Rectal smooth muscle tissue (tissue), 1 donor: ENCODE measurements at regions not wholly inside any gene's neighbourhood (a gene's known extent, or its start where the extent isn't known, plus 50 kb on each side); places are given as distances from the start of the nearest gene placed in this dataset.

ENCODE experiments used
- H3K27ac ChIP-seq: one replicate; pipeline ENCODE4 v1.7.0; 2013; ENCODE audit warnings: low read depth, low read length, inconsistent platforms
- H3K27me3 ChIP-seq: one replicate; pipeline ENCODE4 v1.7.0; 2013; ENCODE audit warnings: low read length; ENCODE audit not compliant: control insufficient read depth, insufficient read depth
- H3K36me3 ChIP-seq: one replicate; pipeline ENCODE4 v1.7.0; 2013; ENCODE audit warnings: low read length; ENCODE audit not compliant: control insufficient read depth, insufficient read depth
- H3K4me1 ChIP-seq: one replicate; pipeline ENCODE4 v1.7.0; 2013; ENCODE audit warnings: low read length; ENCODE audit not compliant: control insufficient read depth, insufficient read depth
- H3K4me3 ChIP-seq: one replicate; pipeline ENCODE4 v1.7.0; 2013; ENCODE audit warnings: low read length
- H3K9ac ChIP-seq: one replicate; pipeline ENCODE4 v1.7.0; 2013; ENCODE audit warnings: low read length

- no peak overlapping the region for H3K4me3 ChIP-seq
- no peaks in the 10 kb centered on the region for H3K36me3 ChIP-seq
- no peaks in the 10 kb centered on the region for H3K4me1 ChIP-seq
- no peak overlapping the region for H3K27ac ChIP-seq
- peaks cover 3% of the 10 kb centered on the region for H3K27me3 ChIP-seq
- no peak overlapping the region for H3K9ac ChIP-seq
These were observed 298.1 kb upstream of the FOXQ1 start for GRCh38 chr6:1013656-1014430.

- Histone ChIP-seq H3K27me3 (peaks cover 3% of the 10 kb centered on the region), H3K4me1 (no peaks in the 10 kb centered on the region), H3K4me3 (no peak overlapping the region), H3K27ac (no peak overlapping the region), H3K9ac (no peak overlapping the region), H3K36me3 (no peaks in the 10 kb centered on the region)
These were observed 302.8 kb upstream of the FOXQ1 start for GRCh38 chr6:1009103-1009502.

GRCh38 chr6:1007159-1007558 is 304.7 kb upstream of the FOXQ1 start:
- no peak overlapping the region for H3K4me3 ChIP-seq
- no peaks in the 10 kb centered on the region for H3K4me1 ChIP-seq
- H3K9ac ChIP-seq, result no peak overlapping the region
- no peaks in the 10 kb centered on the region for H3K36me3 ChIP-seq
- H3K27me3 ChIP-seq, result peaks cover 3% of the 10 kb centered on the region
- H3K27ac ChIP-seq, result no peak overlapping the region

- Histone ChIP-seq H3K27ac (no peak overlapping the region), H3K27me3 (no peaks in the 10 kb centered on the region), H3K36me3 (no peaks in the 10 kb centered on the region), H3K4me3 (no peak overlapping the region), H3K4me1 (no peaks in the 10 kb centered on the region), H3K9ac (no peak overlapping the region)
These were observed 306.8 kb upstream of the FOXQ1 start for GRCh38 chr6:1004885-1005630.

- H3K27ac ChIP-seq, result no peak overlapping the region
These were observed 308.3 kb upstream of the FOXQ1 start for GRCh38 chr6:1003394-1004160.

GRCh38 chr6:1002989-1003388 is 308.9 kb upstream of the FOXQ1 start:
- no peak overlapping the region for H3K4me3 ChIP-seq
- no peaks in the 10 kb centered on the region for H3K27me3 ChIP-seq
- no peaks in the 10 kb centered on the region for H3K36me3 ChIP-seq
- no peaks in the 10 kb centered on the region for H3K4me1 ChIP-seq
- no peak overlapping the region for H3K9ac ChIP-seq
- no peak overlapping the region for H3K27ac ChIP-seq

More at GRCh38 chr6:1003394-1004160, 308.3 kb upstream of the FOXQ1 start:
- Histone ChIP-seq H3K36me3 (no peaks in the 10 kb centered on the region), H3K9ac (no peak overlapping the region), H3K4me1 (no peaks in the 10 kb centered on the region), H3K27me3 (no peaks in the 10 kb centered on the region), H3K4me3 (no peak overlapping the region)

- H3K36me3 ChIP-seq, result no peaks in the 10 kb centered on the region
- no peaks in the 10 kb centered on the region for H3K4me1 ChIP-seq
- no peak overlapping the region for H3K4me3 ChIP-seq
- no peak overlapping the region for H3K9ac ChIP-seq
- H3K27me3 ChIP-seq, result no peaks in the 10 kb centered on the region
- H3K27ac ChIP-seq, result no peak overlapping the region
These were observed 308.9 kb upstream of the EXOC2 start for GRCh38 chr6:1001655-1002349.

GRCh38 chr6:999552-999951 is 306.6 kb upstream of the EXOC2 start:
- Histone ChIP-seq H3K27ac (no peak overlapping the region), H3K4me3 (no peak overlapping the region), H3K9ac (no peak overlapping the region), H3K27me3 (no peaks in the 10 kb centered on the region), H3K4me1 (no peaks in the 10 kb centered on the region), H3K36me3 (no peaks in the 10 kb centered on the region)

- H3K27me3 ChIP-seq, result no peaks in the 10 kb centered on the region
- no peaks in the 10 kb centered on the region for H3K36me3 ChIP-seq
- H3K27ac ChIP-seq, result no peak overlapping the region
These were observed 305.6 kb upstream of the EXOC2 start for GRCh38 chr6:998551-998950.

GRCh38 chr6:996271-996852 is 303.4 kb upstream of the EXOC2 start:
- no peak overlapping the region for H3K4me3 ChIP-seq
- H3K36me3 ChIP-seq, result no peaks in the 10 kb centered on the region
- H3K9ac ChIP-seq, result no peak overlapping the region
- no peak overlapping the region for H3K27ac ChIP-seq
- no peaks in the 10 kb centered on the region for H3K27me3 ChIP-seq
- H3K4me1 ChIP-seq, result no peaks in the 10 kb centered on the region

More at GRCh38 chr6:998551-998950, 305.6 kb upstream of the EXOC2 start:
- Histone ChIP-seq H3K9ac (no peak overlapping the region), H3K4me1 (no peaks in the 10 kb centered on the region), H3K4me3 (no peak overlapping the region)

GRCh38 chr6:991192-991591 is 298.3 kb upstream of the EXOC2 start:
- H3K4me1 ChIP-seq, result no peaks in the 10 kb centered on the region
- H3K4me3 ChIP-seq, result no peak overlapping the region
- no peaks in the 10 kb centered on the region for H3K36me3 ChIP-seq
- no peaks in the 10 kb centered on the region for H3K27me3 ChIP-seq
- no peak overlapping the region for H3K27ac ChIP-seq
- no peak overlapping the region for H3K9ac ChIP-seq

GRCh38 chr6:984031-984430 is 291.1 kb upstream of the EXOC2 start:
- Histone ChIP-seq H3K4me1 (no peaks in the 10 kb centered on the region), H3K27ac (no peak overlapping the region), H3K27me3 (no peaks in the 10 kb centered on the region), H3K36me3 (no peaks in the 10 kb centered on the region), H3K9ac (no peak overlapping the region), H3K4me3 (no peak overlapping the region)
